ENCODE measurements at regions not wholly inside any gene's neighbourhood (a gene's known extent, or its start where the extent isn't known, plus 50 kb on each side); places are given as distances from the start of the nearest gene placed in this dataset.

- ChIA-PET POLR2A (no interaction called here), CTCF (no interaction called here)
- Mint-ChIP-seq H3K27ac (no peak overlapping the region), H3K9me3 (ENCODE audit: insufficient read depth) (no peaks in the 10 kb centered on the region), H3K27me3 (no peaks in the 10 kb centered on the region), H3K4me1 (no peaks in the 10 kb centered on the region), H3K4me3 (no peak overlapping the region)
- whole genome bisulfite sequencing (ENCODE audit: insufficient coverage), result no CpG with 5 or more reads among the region's 1 CpG
- Histone ChIP-seq H3K4me2 (replicated peaks; ENCODE audit: low read depth, low read length, poor library complexity, severe bottlenecking) (no peak overlapping the region), H3K27me3 (replicated peaks in 1 of 4; ENCODE audit: control extremely low read depth in 1 of 4, control insufficient read depth in 3 of 4, insufficient read depth in 4 of 4, low read length in 3 of 4) (no peaks in the 10 kb centered on the region), H3K27ac (ENCODE audit: low read length in 2 of 2) (no peak overlapping the region), H3K9ac (ENCODE audit: low read length) (no peak overlapping the region), H2AFZ (ENCODE audit: insufficient read depth, low read depth, low read length, poor library complexity, severe bottlenecking) (no peak overlapping the region), H3K4me3 (ENCODE audit: control extremely low read depth in 1 of 5, extremely low read depth in 1 of 5, insufficient read depth in 1 of 5, low read depth in 2 of 5, low read length in 4 of 5) (no peak overlapping the region), H3K36me3 (replicated peaks in 1 of 2; ENCODE audit: control extremely low read depth in 1 of 2, control insufficient read depth in 1 of 2, extremely low read depth in 1 of 2, insufficient read depth in 2 of 2, low read length in 1 of 2) (no peaks in the 10 kb centered on the region), H4K20me1 (ENCODE audit: control insufficient read depth, insufficient read depth, low read length, poor library complexity, severe bottlenecking) (no peaks in the 10 kb centered on the region), H3K79me2 (ENCODE audit: control insufficient read depth, insufficient read depth, low read length) (no peaks in the 10 kb centered on the region), H3K4me1 (ENCODE audit: control insufficient read depth in 2 of 2, insufficient read depth in 2 of 2, low read length in 2 of 2) (no peaks in the 10 kb centered on the region), H3K9me3 (ENCODE audit: control extremely low read depth in 1 of 3, control insufficient read depth in 2 of 3, insufficient read depth in 1 of 3, low read length in 2 of 3) (no peaks in the 10 kb centered on the region)
- TF ChIP-seq CTCF (IDR thresholded peaks at IDR 0.05), result no peak
- no peak for TF ChIP-seq EZH2 (IDR thresholded peaks at IDR 0.05; ENCODE audit: borderline replicate concordance, insufficient read depth, low read depth, low read length, poor library complexity, severe bottlenecking)
- DNase-seq (no peak), ATAC-seq (ENCODE audit: low read depth) (no peak)
- intact Hi-C loops (cut with micrococcal nuclease), result no loop called here
Measured at GRCh38 chr13:80782441-80782840, 441.5 kb upstream of the SPRY2 start.

- POLR2A ChIA-PET, result no interaction called here
Measured at GRCh38 chr13:80778297-80778696, 437.4 kb upstream of the SPRY2 start.

More at GRCh38 chr13:80778297-80778696, 437.4 kb upstream of the SPRY2 start:
- no peaks in the 10 kb centered on the region for H3K79me2 ChIP-seq (ENCODE audit: control insufficient read depth, insufficient read depth, low read length)
- Mint-ChIP-seq H3K27me3 (no peaks in the 10 kb centered on the region), H3K4me3 (no peak overlapping the region), H3K4me1 (no peaks in the 10 kb centered on the region), H3K9me3 (ENCODE audit: insufficient read depth) (no peaks in the 10 kb centered on the region), H3K27ac (no peak overlapping the region)
- WGBS (ENCODE audit: insufficient coverage), result no CpG with 5 or more reads among the region's 1 CpG
- no peak overlapping the region for H3K4me3 ChIP-seq (ENCODE audit: control extremely low read depth in 1 of 5, extremely low read depth in 1 of 5, insufficient read depth in 1 of 5, low read depth in 2 of 5, low read length in 4 of 5)
- H4K20me1 ChIP-seq (ENCODE audit: control insufficient read depth, insufficient read depth, low read length, poor library complexity, severe bottlenecking), result no peaks in the 10 kb centered on the region
- no peak for DNase-seq
- no peaks in the 10 kb centered on the region for H3K36me3 ChIP-seq (replicated peaks in 1 of 2; ENCODE audit: control extremely low read depth in 1 of 2, control insufficient read depth in 1 of 2, extremely low read depth in 1 of 2, insufficient read depth in 2 of 2, low read length in 1 of 2)
- H3K27ac ChIP-seq (ENCODE audit: low read length in 2 of 2), result no peak overlapping the region
- no peak overlapping the region for H3K4me2 ChIP-seq (replicated peaks; ENCODE audit: low read depth, low read length, poor library complexity, severe bottlenecking)
- CTCF ChIA-PET, result no interaction called here
- H3K9ac ChIP-seq (ENCODE audit: low read length), result no peak overlapping the region
- intact Hi-C loops (cut with micrococcal nuclease), result no loop called here
- no peak for ATAC-seq (ENCODE audit: low read depth)
- no peak for TF ChIP-seq EZH2 (IDR thresholded peaks at IDR 0.05; ENCODE audit: borderline replicate concordance, insufficient read depth, low read depth, low read length, poor library complexity, severe bottlenecking)
- no peak for TF ChIP-seq CTCF (IDR thresholded peaks at IDR 0.05)
- H3K4me1 ChIP-seq (ENCODE audit: control insufficient read depth in 2 of 2, insufficient read depth in 2 of 2, low read length in 2 of 2), result no peaks in the 10 kb centered on the region
- no peaks in the 10 kb centered on the region for H3K9me3 ChIP-seq (ENCODE audit: control extremely low read depth in 1 of 3, control insufficient read depth in 2 of 3, insufficient read depth in 1 of 3, low read length in 2 of 3)
- H3K27me3 ChIP-seq (replicated peaks in 1 of 4; ENCODE audit: control extremely low read depth in 1 of 4, control insufficient read depth in 3 of 4, insufficient read depth in 4 of 4, low read length in 3 of 4), result no peaks in the 10 kb centered on the region
- H2AFZ ChIP-seq (ENCODE audit: insufficient read depth, low read depth, low read length, poor library complexity, severe bottlenecking), result no peak overlapping the region
